ENCODE measurements at regions not wholly inside any gene's neighbourhood (a gene's known extent, or its start where the extent isn't known, plus 50 kb on each side); places are given as distances from the start of the nearest gene placed in this dataset.
"Not testable (repeated sequence)": the region's sequence is repeated elsewhere in the genome, so short reads cannot be mapped to it uniquely, and the experiment has no call there.

DNA sequence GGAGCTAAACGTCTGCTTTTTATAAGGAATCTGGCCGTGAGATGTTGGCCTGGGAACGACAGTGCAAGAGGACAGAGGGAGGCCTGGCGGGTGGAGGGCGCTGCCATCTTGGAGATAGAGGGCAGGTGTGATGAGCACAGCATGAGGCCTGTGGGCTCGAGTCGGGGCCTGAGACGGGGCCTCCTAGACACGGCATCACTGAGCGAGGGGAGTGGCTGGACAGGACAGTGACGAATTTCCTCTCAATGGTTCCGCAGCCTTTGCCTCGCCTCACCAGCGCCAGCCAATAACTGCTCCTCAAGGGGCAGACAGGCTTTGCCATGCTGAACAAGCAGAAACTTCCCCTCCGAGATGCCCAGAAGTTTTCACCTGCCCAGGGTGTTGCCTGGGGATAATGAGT, 376.7 kb downstream of the THBS2 start:
- DNase-seq: no peak

DNA sequence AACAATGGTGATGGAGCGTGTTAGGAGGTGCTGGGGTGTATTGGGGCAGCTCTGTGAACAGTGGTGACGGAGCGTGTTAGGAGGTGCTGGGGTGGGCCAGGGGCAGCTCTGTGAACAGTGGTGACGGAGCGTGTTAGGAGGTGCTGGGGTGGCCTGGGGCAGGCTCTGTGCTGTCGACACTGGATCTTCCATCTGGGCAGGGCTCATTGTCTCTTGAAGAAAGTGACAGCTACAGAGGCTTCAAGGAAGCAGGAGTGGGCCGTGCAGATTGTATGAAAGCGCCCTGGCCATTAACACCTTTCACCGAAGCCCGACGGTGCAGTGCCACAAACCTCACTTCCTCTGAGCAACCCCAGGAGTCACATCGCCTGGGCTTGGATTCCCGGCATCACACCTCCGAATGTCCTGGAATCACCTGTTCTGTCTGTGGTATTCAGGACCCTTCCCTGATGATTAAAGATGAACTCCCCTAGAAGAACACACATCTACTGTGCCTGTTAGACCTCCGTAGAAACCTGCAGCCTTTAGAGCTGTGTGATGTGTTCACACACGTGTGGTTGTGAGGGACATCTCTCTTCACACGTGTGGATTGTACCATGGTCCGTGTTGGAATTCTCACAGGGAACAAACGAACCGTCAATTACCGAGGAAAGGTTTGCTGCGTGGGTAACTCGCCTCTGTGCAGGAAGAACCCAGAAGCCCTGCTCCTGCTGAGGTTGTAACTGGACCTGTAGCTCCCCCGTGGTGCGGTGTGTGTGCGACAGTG, 377.7 kb downstream of the THBS2 start:
- no peak for DNase-seq

DNA sequence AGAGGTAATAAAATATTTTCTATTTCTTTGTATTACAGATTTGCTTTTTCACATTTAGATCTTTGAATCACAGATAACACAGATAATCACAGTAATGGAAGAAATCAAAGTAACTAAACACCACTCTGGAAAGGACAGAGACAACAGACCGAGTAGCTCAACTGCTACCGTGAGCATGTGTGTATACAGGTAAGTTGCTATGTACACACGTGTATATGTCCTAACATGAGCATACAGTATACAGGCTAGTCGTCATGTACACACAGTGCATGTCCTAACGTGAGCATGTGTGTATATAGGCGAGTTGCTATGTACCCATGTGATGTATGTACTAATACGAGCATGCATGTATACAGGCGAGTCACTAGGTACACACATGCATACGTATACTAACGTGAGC, 379.0 kb downstream of the THBS2 start:
- no peak for DNase-seq

DNA sequence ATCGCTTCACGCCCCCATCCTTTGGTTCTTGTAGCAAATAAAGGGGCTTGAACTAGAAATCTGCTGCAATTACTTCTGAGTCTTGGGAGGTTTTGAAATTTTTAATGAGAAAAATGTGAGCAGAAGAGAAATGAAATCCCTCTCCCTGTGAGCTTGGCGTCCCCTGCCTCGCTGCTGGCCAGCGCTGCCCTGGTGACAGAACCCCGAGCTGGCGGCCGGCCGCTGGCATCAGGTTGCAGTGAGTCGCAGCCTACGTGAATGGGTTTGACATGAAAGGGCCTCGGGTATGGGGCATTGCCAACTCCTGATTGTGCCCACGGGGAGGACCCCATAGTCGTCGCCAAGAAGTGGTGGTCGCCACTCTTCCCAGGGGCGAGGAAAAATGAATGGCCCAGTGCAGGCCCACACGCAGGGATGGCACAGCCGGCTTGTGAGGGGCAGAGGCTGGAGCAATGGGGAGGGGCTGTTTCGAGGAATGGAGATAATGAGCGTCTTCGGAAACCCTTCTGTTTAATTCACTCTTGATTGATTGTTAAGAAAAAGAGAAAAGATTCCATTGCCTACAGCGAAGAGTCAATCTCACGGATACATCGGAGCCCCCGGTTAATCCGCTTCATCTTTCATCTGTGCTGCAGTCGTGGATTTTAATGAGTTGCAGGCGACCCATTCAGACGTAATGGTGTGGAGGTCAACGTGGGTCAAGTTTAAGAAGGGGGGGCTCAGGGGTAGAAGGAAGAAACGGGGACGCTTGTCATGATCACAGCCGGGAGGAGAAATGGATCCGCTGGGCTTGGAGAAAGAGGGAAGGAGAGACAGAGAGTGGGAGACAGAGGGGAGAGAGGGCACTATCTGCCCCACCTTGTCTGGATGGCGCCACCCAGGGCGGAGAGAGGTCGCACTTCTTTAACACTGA, 380.1 kb downstream of the THBS2 start:
- DNase-seq: no peak

DNA sequence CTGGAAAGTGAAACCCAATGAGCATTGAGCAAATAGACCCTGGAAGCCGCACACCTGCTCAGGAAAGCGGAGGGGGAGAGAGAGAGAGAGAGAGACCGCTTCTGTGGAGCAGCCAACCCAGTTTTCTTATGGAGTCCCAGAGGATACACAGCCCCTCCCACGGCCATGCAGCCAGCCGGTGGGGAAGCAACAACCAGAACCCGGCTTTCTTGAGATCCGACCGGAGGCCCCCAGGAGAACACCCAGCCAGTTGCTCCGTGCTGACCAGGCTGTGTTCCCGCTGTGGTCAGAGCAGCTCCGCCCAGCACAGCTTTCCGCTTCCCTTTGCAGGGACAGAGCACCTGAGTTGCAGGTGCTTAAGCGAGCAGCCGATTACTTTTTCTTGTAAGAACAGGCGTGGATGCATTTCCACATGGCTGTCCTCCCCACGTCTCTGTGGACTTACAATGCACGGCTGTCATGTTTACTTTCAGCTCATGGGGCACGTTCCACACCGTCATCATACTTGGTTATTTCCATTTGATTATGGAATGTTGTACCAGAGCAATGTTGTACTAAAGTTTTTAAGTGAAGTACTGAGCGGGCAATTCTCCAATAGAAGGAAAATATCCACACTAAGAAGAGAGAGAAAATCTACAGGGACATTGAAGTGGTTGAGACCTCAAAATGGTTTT, 381.9 kb downstream of the THBS2 start:
- no peak for DNase-seq

DNA sequence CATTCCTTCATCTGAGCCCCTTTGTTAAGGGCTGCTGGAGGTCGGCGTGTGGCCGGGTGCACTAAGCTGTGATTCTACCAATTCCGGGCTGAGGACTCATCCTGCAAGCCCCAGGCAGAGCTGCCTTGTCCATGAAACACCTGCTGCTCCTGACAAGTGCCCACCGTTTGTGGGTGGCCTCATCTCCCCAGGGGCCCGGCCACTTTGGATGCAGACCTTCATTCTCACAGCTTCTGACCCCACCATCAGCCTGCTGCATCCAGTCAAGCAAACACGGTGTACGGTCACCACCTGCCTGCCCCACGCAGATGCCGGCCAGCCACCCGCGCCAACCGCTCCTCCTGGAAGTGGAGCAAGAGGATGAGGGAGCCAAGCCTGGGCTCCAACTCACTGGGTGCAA, 382.7 kb downstream of the THBS2 start:
- no peak for DNase-seq

DNA sequence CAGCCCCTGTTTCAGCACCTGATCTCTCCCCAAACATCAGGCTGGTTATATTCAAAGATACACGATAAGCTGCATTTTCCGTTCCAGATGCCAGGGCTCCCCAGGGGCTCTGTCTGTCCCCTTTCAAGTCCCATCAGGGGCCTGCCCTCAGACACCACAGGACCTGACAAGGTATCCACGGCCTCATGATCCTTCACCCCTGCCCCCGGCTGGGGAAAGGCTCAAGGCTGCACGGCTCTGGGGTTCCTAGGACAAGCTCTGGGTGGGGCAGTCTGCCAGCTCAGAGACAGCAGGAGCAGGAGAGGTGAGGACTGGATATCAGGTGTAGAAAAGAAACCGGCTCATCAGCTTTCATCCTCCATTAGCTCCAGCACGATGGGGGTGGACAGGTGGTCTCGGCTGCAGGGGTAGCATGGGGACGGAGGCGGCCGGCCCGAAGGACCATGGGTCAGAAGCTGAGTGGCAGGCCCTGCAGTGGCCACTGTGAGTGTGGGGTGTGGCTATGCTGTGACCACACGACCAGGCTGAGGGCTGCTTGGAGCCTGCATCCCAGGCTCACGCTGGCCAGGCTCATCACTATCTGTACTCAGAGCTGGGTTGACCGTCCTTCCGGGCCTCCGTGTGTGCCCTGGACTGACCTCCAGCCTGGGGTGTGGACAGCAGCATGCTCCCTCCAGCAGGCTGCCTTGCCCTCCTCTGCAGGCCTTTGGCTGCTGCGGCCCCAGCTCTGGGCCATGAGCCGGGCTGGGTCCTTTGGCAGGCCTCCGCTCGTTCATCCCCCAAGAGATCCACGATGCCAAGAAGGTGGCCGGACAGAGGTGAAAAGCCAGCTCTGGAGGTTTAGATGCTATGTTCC, 386.2 kb downstream of the THBS2 start:
- DNase-seq: no peak

DNA sequence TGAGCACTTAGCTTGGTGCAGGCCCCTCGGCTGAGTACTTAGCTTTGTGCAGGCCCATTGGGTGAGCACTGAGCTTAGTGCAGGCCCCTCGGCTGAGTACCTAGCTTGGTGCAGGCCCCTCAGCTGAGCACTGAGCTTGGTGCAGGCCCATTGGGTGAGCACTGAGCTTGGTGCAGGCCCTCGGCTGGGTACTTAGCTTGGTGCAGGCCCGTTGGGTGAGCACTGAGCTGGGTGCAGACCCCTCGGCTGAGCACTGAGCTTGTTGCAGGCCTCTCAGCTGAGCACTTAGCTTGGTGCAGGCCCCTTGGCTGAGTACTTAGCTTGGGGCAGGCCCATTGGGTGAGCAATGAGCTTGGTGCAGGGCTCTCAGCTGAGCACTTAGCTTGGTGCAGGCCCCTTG, 387.1 kb downstream of the THBS2 start:
- no peak for DNase-seq

DNA sequence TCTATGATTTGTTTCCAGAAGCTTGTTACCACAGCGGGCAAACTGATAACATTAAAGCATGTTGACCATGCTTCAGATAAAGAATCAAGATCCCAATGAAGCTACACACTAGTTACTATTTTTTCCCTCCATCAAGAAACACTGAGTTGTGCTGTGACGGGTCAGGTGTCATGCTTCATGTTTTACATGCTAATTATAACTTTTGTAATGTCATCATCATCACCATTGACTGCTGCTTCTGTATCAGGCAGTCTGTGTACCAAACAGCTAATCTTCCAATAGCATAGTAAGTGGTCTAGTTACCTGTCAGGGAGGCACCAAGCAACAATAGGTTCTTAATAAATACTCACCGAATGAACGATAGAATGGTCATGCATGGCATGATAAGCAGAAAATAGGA, 388.1 kb downstream of the THBS2 start:
- no peak for DNase-seq

DNA sequence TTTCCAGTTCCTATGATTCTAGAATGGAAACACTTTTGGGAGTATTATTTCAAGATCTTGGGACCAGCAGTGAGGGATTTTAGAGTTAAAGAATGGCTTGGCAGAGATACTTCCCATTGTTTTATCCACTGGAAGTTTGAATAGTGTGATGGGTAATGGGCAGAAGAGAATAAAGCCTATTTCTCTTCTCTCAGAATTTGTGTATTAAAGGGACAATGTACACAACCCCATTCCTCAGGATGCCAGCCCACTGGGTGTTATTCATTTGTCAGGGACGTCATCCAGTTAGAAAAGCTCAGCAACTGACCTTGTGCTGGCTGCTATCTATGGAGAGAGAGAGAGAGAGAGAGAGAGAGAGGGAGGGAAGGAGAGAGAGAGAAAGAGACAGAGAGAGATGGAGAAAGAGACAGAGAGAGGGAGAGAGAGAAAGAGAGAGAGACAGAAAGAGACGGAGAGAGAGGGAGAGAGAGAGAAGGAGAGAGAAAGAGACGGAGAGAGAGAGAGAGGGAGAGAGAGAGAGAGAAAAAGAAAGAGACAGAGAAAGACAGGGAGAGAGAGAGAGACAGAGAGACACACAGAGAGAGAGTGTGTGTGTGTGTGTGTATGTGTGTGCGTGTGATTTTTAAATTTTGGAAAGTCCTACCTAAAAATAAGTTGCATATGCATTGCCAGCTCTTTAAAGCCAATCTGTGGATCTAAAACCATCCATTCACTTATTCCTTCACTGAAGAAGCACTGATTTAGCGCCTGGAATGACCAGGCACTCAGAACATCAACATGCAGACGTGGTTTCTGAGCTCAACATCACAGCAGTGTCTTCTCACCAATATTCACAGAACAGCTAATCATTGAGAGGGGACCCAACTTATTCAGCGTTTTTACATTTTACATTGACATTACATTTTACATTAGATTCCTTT, 388.8 kb downstream of the THBS2 start:
- DNase-seq: no peak

DNA sequence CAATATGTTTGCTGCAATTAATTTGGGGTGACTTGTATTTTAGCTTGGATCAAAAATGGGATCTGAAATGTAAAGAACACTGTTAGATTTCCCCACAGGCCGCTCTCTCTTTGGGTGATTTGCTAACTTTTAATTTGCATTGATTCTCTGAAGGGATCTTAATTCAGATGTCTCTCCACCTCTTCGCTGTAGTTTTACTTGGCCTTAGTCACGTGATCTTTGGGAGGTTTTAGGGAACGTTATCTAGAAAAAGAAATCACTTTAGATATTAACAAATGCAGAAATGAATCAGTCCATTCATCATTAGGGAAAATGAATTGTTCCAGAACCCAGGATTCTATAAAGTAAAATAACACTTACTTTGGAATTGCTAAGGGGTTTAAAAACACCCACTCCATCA, 390.2 kb downstream of the THBS2 start:
- no peak for DNase-seq

DNA sequence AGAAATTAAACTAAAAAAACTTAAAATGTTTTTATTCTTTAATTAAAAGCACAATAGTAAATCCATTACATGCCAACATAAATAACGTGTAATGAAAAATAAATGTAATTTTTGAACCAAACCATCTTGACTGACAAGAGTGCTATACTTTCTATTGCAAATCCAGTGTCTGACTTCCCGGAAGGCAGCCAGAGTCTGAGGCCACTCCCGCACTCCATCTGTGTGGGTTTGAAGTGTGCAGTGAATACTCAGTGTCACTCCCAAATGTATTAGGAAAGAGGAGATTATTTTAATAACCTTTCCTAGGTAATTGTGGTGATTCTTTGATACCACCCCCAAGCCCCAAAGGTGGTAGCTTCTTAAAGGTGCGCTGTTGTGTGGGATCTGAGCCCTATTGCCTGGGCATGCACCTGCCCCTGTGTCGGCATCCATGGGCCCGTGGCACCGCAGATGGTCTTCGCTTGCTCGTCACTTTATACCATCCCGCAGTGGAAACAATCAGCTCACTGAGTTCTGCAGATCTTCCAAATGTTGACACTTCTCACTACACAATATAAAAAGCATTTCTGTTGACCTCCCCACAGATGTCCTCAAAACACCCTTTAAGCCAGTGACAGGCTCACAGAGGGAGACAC, 391.2 kb downstream of the THBS2 start:
- no peak for DNase-seq

DNA sequence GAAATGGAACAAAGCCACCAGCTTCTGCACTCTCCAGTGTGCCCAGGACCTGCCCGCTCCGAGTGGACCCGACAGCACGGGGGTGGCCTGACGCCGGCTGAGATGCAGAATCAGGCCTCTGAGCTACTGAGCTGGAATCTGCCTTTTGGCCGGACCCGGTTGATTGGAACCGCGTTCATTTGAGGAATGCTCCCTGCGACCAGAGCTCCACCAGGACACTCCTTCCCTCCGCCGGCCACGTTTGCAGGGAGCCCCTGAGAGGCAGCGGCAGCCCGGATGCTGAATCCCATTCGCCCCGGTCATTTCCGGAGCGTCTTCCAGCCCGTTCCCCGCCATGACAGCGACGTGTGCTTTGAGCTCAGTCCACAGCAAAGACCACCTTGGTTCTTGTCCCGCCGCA, 392.7 kb downstream of the THBS2 start:
- no peak for DNase-seq

DNA sequence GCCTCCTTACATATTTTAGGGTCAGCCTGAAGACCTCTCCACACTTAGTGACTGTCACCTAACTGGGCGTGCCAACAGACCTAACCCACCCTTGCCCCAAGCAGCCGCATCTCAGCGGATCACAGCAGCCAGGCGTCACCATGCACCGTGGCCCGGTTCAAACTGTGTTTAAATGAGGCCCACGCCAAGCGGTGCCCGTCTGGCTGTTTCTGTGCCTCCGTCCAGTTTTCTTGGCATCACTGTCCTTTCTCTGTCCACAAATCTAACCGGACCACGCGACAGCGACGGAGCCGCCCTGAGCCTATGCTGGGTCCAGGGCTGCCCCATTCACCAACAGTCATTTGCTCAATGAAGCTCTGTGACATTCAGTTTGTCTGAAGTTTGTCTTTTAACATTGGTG, 393.3 kb downstream of the THBS2 start:
- no peak for DNase-seq

DNA sequence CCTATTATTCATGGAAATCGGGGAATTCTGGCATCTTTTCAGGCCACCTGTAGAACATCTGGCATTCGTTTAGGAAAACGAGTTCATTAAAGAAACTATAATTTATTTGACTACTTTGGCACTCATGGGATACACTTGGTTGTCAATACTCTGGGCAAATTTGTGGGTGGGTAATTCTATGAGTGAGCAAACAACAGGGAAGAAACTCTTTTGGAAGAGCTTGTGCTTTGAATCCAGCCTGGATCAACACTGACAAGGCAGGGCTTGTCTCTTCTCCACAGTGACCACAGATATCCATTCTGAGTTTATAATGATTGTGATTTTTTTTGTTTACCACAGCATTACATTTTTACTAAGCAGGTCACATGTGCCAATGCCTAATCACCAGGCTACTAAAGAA, 394.7 kb downstream of the THBS2 start:
- DNase-seq: no peak

DNA sequence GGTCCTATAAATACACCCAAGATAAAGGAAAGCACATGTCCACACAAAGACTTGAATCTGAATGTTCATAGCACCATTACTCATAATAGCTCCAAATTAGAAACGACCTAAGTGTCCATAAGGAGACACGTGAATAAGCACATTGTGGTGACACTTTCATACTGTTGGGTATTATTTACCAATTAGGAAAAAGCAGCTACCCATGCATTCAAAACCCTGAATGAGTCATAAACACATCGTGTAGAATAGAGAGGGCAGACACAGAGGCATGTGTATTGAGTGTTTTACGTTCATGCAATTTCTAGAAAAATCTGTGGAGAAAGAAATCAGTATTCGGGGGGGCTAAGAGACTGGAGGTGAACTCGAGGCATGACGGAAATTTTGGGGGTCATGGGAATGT, 396.7 kb downstream of the THBS2 start:
- no peak for DNase-seq

DNA sequence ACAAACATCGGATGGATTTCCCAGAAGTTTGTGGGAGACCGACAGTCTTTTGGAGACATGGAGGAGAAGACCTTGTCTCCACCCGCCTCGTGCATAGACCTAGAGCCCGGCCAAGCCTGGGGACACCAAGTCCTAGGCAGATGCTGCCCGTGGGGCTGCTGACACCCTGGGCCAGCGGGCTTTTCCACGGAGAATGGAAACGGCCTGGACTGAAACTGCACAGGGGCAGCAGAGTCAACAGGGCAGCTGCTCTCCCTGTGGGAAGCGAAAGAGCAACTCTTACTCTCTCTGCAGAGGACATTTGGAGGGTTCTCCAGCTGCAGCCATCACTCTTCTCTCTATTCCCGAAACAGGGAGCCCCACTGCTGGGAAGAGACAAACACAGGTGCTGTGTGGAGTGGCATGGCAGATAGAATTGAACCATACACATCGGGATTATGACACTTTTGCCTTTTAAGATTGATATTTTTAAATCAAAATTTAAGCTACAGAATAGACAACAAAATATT, 401.2 kb downstream of the THBS2 start:
- no peak for DNase-seq

DNA sequence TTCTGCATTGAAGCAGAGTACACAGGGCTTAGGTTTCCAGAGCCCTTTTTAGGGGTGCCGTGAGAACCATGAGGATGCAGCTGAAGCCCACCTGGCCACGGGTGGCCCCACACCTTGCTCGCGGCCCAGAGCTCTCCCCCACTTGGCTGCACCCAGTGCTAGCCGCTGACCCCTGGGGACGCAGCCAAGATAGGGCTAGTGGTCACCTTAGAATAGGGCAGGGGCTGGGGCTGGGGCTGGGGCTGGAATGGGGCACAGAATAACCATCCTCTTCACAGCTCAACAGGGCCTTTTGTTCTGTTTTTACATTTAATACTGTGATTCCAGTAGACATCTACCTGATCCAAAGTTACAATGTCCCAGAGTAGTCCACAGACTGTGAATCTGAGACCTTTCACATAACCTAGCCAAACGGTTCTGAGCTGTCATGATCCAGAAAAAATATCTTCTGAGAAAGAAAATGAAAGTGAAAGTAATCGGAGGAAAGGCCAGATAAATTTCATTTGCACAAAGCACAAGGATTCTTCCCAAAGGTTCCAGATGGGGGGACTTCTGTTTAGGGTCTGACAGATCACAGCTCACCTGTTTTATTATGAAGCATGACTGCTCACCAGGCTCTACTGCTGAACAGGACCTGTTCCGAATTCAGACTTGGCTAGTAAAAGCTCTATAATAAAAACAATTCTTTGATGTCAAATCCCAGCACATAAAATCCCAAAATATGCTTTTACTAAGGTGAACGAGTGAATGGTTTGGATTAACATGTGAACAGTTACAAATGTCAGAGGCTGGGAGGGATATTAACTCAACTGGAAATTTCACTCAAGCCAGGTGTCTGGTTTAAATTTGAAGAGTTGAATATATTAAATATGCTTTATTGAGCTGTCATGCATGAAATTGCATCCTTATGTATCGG, 401.9 kb downstream of the THBS2 start:
- DNase-seq: peak in 1 of 4 experiments; percentile 1

DNA sequence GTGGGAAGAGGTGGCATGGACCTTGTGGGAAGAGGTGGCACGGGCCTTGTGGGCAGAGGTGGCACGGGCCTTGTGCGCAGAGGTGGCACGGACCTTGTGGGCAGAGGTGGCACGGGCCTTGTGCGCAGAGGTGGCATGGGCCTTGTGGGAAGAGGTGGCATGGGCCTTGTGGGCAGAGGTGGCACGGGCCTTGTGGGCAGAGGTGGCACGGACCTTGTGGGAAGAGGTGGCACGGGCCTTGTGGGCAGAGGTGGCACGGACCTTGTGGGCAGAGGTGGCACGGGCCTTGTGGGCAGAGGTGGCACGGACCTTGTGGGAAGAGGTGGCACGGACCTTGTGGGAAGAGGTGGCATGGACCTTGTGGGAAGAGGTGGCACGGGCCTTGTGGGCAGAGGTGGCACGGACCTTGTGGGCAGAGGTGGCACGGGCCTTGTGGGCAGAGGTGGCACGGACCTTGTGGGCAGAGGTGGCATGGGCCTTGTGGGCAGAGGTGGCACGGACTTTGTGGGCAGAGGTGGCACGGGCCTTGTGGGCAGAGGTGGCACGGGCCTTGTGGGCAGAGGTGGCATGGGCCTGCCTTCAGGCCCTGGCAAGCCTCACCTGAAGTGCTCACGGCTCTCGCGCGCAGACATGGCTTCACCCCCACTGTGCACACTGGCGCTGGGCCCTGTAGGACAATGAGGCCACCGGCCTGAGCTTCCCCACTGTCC, 403.5 kb downstream of the THBS2 start:
- DNase-seq: not testable (repeated sequence)
